ENCODE measurements at regions not wholly inside any gene's neighbourhood (a gene's known extent, or its start where the extent isn't known, plus 50 kb on each side); places are given as distances from the start of the nearest gene placed in this dataset.

GRCh38 chr12:107159384-107159900, 66.1 kb upstream of the CRY1 start:
- no peaks in the 10 kb centered on the region for H3K36me3 ChIP-seq (replicated peaks in 1 of 2; ENCODE audit: control insufficient read depth in 1 of 2, insufficient read depth in 2 of 2, low read length in 2 of 2)
- TF ChIP-seq MNT (IDR thresholded peaks at IDR 0.05) (peak; percentile 93), ZKSCAN5 (CRISPR knock-in tag; IDR thresholded peaks at IDR 0.05) (no peak)
- CTCF ChIA-PET (ENCODE audit: low intra/inter-chr PET ratio, low total read pairs): no interaction called here
- H3K79me2 ChIP-seq (ENCODE audit: insufficient read depth, low read length): no peaks in the 10 kb centered on the region
- H4K20me1 ChIP-seq (ENCODE audit: insufficient read depth, low read length): no peaks in the 10 kb centered on the region
- FAIRE-seq: no peak
- no peak for DNase-seq (ENCODE audit: low spot score)
- BruUV-seq (replicated peaks): no TSS peak
- peaks cover 0 to 16% of the 10 kb centered on the region in 2 experiments; a peak in 3 of 5 replicates for H3K27me3 ChIP-seq (ENCODE audit: control insufficient read depth in 1 of 2, insufficient read depth in 2 of 2, low read length in 2 of 2)
- H3K27ac ChIP-seq (ENCODE audit: extremely low read length, insufficient read depth, low read length): no peak overlapping the region
- ATAC-seq: no peak
- H2AFZ ChIP-seq (ENCODE audit: low read length): no peak overlapping the region
- in situ Hi-C loops (cut with HindIII; ENCODE audit: extremely low pct_ligation_motif_present, low pct_unique_long_range_greater_than_20kb) (no loop called here), intact Hi-C loops (cut with micrococcal nuclease; ENCODE audit: unreplicated experiment) (no loop called here)
- POLR2A ChIA-PET: no interaction called here
- no peak overlapping the region for H3K4me2 ChIP-seq (ENCODE audit: low read depth, low read length)
- H3K4me3 ChIP-seq (replicated peaks in 1 of 3; ENCODE audit: insufficient read depth in 1 of 3, low read depth in 2 of 3, low read length in 3 of 3): no peak overlapping the region
- H3K9me3 ChIP-seq (ENCODE audit: low read length): no peaks in the 10 kb centered on the region
- H3K4me1 ChIP-seq (ENCODE audit: insufficient read depth, low read length): no peaks in the 10 kb centered on the region
- WGBS (ENCODE audit: low lambda C conversion rate): 3% methylated on average over 2 of the region's 2 CpGs
- H3K9ac ChIP-seq (ENCODE audit: insufficient read depth, low read depth, low read length): no peak overlapping the region

- Histone ChIP-seq H3K27ac (ENCODE audit: extremely low read length, insufficient read depth, low read length) (no peak overlapping the region), H3K36me3 (replicated peaks in 1 of 2; ENCODE audit: control insufficient read depth in 1 of 2, insufficient read depth in 2 of 2, low read length in 2 of 2) (no peaks in the 10 kb centered on the region), H3K4me2 (ENCODE audit: low read depth, low read length) (no peak overlapping the region), H4K20me1 (ENCODE audit: insufficient read depth, low read length) (no peaks in the 10 kb centered on the region), H3K79me2 (ENCODE audit: insufficient read depth, low read length) (no peaks in the 10 kb centered on the region), H3K9ac (ENCODE audit: insufficient read depth, low read depth, low read length) (no peak overlapping the region), H2AFZ (ENCODE audit: low read length) (no peak overlapping the region), H3K4me3 (replicated peaks in 1 of 3; ENCODE audit: insufficient read depth in 1 of 3, low read depth in 2 of 3, low read length in 3 of 3) (no peak overlapping the region), H3K27me3 (ENCODE audit: control insufficient read depth in 1 of 2, insufficient read depth in 2 of 2, low read length in 2 of 2) (no peaks in the 10 kb centered on the region; a peak in 1 of 5 replicates), H3K4me1 (ENCODE audit: insufficient read depth, low read length) (no peaks in the 10 kb centered on the region), H3K9me3 (ENCODE audit: low read length) (no peaks in the 10 kb centered on the region)
- ChIA-PET POLR2A (no interaction called here), CTCF (ENCODE audit: low intra/inter-chr PET ratio, low total read pairs) (no interaction called here)
- intact Hi-C loops (cut with micrococcal nuclease; ENCODE audit: unreplicated experiment): no loop called here
- DNase-seq (ENCODE audit: low spot score) (no peak), FAIRE-seq (no peak), ATAC-seq (no peak)
- BruUV-seq (replicated peaks): no TSS peak
- WGBS (ENCODE audit: low lambda C conversion rate): 22% methylated on average over 4 of the region's 4 CpGs
- in situ Hi-C loops (cut with HindIII; ENCODE audit: extremely low pct_ligation_motif_present, low pct_unique_long_range_greater_than_20kb): no loop called here
- TF ChIP-seq ZNF7 (CRISPR knock-in tag; IDR thresholded peaks at IDR 0.05) (no peak), SAP130 (CRISPR knock-in tag; IDR thresholded peaks at IDR 0.05; ENCODE audit: low read depth) (no peak), CHD2 (IDR thresholded peaks at IDR 0.05; ENCODE audit: low read depth, low read length) (no peak), ZNF143 (CRISPR knock-in tag; IDR thresholded peaks at IDR 0.05) (peak; percentile 45; the same call in 1 of the 2 replicates), MIXL1 (CRISPR knock-in tag; IDR thresholded peaks at IDR 0.05) (no peak), HMG20B (CRISPR knock-in tag; conservative IDR thresholded peaks at IDR 0.05) (no peak), ZNF17 (CRISPR knock-in tag; IDR thresholded peaks at IDR 0.05) (no peak), MLX (CRISPR knock-in tag; IDR thresholded peaks at IDR 0.05) (no peak), ZNF124 (CRISPR knock-in tag; IDR thresholded peaks at IDR 0.05) (no peak), ZNF20 (CRISPR knock-in tag; IDR thresholded peaks at IDR 0.05) (no peak), KMT2B (CRISPR knock-in tag; IDR thresholded peaks at IDR 0.05) (no peak), KDM2A (CRISPR knock-in tag; IDR thresholded peaks at IDR 0.05; ENCODE audit: borderline replicate concordance, low read depth) (no peak), ZNF225 (CRISPR knock-in tag; IDR thresholded peaks at IDR 0.05) (no peak), CTCF (CRISPR knock-in tag; IDR thresholded peaks at IDR 0.05) (no peak), THAP11 (CRISPR knock-in tag; IDR thresholded peaks at IDR 0.05) (peak; percentile 87), PITX1 (CRISPR knock-in tag; IDR thresholded peaks at IDR 0.05) (no peak)
Measured at GRCh38 chr12:107163413-107163812, 70.1 kb upstream of the CRY1 start.
